NT2/D1 (cell line): ENCODE measurements at regions not wholly inside any gene's neighbourhood (a gene's known extent, or its start where the extent isn't known, plus 50 kb on each side); places are given as distances from the start of the nearest gene placed in this dataset.

Source experiments
- SUZ12 ChIP-seq: IDR thresholded peaks from 2 replicates; pipeline ENCODE4 v1.6.1; 2011; ENCODE audit not compliant: insufficient read length, insufficient read depth; ENCODE audit errors: extremely low read depth
- YY1 ChIP-seq: IDR thresholded peaks from 2 replicates; pipeline ENCODE4 v1.6.1; 2011; ENCODE audit not compliant: insufficient read length, insufficient read depth
- ZNF274 ChIP-seq: IDR thresholded peaks from 2 replicates; pipeline ENCODE4 v1.6.1; 2011; ENCODE audit warnings: mild to moderate bottlenecking, low read depth, low read length

DNA sequence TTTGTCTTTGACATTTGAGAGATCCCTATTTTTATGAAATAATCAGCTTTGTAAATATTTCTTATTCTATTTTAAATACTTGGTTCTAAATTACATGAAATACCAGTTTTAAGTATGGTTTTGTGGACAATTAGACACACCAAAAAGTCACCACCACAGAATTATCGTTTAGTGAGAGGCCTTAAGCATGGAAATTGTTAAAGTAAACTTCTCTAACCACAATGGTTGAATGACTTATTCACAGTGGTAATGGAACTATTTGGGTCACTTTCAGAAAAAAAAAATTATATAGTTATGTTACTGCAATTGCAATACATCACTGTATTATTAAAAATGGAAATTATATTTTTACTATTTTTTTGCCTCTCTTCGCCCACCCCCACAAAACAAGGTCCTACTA is 1252.5 kb downstream of the EFNA5 start:
- no peak for TF ChIP-seq SUZ12
- TF ChIP-seq ZNF274, result no peak
- TF ChIP-seq YY1, result no peak
